ENCODE measurements at regions not wholly inside any gene's neighbourhood (a gene's known extent, or its start where the extent isn't known, plus 50 kb on each side); places are given as distances from the start of the nearest gene placed in this dataset.

DNA sequence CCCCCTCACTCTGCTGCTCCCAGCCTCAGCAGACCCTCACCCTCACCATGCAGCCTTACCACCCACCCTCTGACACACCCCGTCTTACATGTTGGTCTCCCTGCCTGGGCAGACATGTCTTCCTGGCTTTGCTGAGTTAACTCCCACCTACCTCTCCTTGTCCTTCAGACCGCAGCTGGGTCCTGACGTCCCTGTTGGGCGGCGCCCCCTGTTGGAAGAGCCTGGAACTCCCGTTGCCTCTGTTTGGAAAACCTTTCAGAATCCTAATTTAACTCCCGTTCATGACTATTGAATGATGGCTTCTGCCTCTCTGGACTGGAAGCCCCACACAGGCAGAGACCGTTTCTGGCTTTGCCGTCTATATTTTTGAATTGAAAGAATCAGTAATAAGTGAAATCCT is 245.1 kb downstream of the MYLK4 start:
- DNase-seq (ENCODE audit: extremely low read depth in 1 of 2, low read depth in 1 of 2), result no peak

DNA sequence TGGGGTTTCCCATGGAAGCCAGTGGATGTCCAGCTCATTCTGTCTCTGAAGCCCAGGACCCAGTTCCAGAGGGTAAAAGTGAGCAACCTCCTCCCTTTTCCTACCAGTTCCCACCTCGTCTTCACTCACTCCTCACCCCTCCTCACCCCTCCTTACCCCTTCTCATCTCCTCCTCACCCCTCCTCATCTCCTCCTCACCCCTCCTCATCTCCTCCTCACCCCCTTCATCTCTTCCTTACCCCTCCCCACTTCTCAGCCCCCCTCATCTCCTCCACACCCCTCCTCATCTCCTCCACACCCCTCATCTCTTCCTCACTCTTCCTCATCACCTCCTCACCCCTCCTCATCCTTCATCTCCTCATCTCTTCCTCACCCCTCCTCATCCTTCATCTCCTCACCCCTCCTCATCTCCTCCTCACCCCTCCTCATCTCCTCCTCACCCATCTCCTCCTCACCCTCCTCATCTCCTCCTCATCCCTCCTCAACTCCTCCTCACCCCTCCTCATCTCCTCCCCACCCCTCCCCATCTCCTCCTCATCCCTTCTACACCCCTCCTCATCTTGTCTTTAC is 246.1 kb downstream of the MYLK4 start:
- DNase-seq (ENCODE audit: extremely low read depth in 1 of 2, low read depth in 1 of 2), result no peak

GRCh38 chr6:2503816-2504494 is 246.8 kb downstream of the MYLK4 start:
- DNase-seq (ENCODE audit: extremely low read depth in 1 of 2, low read depth in 1 of 2), result no peak

DNA sequence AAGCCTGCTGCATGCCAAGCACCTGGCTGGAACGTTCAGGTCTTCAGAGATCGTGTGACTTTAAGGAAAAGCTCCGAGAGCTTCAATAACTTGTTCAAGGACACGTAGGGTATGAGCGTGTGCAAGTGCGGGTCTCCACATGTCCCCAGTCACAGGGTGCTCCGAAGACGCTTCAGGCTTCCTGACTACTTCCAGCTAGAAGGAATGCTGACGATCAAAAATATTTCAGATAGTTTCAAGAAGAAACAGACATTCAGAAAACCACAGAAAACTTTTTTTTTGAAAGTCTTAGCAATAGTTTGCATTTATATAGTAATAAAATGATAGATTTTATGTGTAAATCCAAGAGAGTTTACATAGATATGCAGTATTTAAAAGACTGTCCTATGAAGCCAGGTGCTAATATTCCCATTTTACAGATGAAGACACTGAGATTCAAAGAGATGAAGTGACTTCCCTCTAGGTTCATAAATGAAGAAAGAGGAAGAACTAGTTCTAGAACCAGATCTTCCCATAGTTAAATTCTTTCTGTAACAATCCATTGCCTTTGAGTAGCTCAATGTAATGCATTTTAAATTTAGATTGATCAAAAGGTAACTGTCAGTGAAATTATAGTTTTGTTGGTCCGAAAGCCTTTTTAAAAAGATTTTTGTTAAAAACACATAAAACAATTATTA is 247.6 kb downstream of the MYLK4 start:
- no peak for DNase-seq (ENCODE audit: extremely low read depth in 1 of 2, low read depth in 1 of 2)

- no peak for DNase-seq (ENCODE audit: extremely low read depth in 1 of 2, low read depth in 1 of 2)
These were observed 248.4 kb downstream of the MYLK4 start for GRCh38 chr6:2502096-2502997.

DNA sequence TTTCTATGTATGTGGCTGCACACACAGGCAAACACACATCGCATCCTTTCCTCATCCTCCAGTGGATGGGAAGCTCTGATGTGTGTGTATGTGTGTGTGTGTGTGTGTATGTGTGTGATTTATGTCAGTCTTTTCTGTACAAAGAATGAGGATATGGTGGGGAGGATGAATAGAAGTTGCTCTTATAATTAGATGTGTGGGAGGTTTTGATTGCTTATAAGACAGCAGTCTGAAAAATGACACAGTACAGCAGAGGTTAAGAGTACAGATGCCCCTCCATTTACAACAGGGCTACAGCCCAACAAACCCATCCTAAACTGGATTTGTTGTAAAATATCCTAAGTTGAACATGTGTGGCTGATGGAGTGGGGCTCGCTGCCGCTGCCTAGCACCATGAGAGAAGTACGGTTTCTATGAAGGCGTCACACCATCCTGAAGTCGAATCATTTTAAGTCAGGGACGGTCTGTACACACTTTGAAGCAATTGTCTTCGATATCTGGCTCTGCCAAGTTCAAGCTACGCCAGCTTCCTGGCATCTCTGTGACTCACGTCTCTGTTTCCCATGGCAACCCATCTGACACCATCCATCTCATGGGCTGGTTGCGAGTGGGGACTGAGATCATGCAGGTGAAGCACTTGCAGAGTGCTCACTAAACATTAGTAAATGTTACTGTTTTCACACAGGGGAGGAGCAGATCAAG is 252.6 kb downstream of the MYLK4 start:
- no peak for DNase-seq (ENCODE audit: extremely low read depth in 1 of 2, low read depth in 1 of 2)

DNA sequence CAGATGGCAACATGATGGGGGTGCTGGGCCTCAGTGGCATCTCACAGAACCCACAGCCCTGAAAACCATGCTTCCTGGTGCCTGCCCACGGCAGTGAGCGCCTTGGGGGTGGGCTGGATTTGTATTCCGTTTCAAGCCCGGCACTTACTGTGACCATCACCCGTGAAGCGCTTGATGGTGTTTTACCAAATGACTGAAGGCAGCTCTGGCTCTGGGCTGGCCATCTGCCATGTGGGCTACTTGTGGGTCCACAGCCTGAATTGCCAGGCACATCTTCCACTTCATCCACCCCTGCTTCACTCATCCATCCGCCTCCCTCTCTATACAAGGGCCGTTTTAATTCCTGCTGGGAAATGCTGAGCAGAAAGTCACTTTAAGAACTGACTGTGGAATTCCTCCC is 250.9 kb upstream of the GMDS start:
- DNase-seq (ENCODE audit: extremely low read depth in 1 of 2, low read depth in 1 of 2), result no peak

DNA sequence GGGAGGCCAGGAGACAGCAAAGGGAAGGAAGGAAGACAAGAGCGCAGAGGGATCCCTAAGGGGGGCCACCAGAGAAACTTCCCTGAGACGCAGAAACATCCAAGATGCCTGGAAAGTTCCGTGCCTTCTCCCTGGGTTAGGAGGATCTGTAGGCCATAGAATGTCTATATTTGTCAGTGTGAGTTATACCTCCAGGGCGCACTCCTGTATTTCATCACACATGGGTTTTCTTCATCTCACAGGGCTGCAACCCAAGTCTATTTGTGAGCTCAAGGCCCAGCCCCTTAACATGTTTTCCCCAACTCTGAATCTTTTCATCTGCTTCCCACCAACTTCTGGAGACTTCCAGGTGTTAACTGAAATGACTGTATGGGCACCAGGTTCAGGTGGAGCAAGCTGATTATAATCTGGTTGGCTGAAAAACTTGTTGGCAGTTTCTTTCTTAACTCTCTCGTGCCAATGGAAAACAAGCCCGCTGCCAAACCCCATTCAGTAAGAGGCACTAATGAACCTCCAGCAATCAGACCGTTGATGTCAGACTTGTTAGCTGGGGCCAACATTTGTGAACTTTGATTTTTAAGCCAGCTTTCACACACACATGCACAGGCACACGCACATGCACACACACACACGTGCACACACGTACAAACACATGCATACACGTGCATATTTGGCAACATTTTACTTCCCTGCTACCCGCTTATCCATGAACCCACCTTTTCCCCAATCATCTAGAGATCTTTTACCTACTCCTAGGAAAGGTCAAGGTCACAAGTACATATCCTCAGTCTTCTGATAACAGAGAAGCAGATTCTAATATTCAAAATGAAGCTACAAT is 247.5 kb upstream of the GMDS start:
- DNase-seq (ENCODE audit: extremely low read depth in 1 of 2, low read depth in 1 of 2), result no peak

GRCh38 chr6:2491137-2491536 is 245.7 kb upstream of the GMDS start:
- no peak for DNase-seq (ENCODE audit: extremely low read depth in 1 of 2, low read depth in 1 of 2)

GRCh38 chr6:2488578-2488977 is 243.2 kb upstream of the GMDS start:
- DNase-seq (ENCODE audit: extremely low read depth in 1 of 2, low read depth in 1 of 2), result no peak

GRCh38 chr6:2485116-2485515 is 239.7 kb upstream of the GMDS start:
- DNase-seq (ENCODE audit: extremely low read depth in 1 of 2, low read depth in 1 of 2), result no peak

GRCh38 chr6:2482773-2483172 is 237.4 kb upstream of the GMDS start:
- no peak for DNase-seq (ENCODE audit: extremely low read depth in 1 of 2, low read depth in 1 of 2)

GRCh38 chr6:2481307-2481706 is 235.9 kb upstream of the GMDS start:
- DNase-seq (ENCODE audit: extremely low read depth in 1 of 2, low read depth in 1 of 2), result no peak

DNA sequence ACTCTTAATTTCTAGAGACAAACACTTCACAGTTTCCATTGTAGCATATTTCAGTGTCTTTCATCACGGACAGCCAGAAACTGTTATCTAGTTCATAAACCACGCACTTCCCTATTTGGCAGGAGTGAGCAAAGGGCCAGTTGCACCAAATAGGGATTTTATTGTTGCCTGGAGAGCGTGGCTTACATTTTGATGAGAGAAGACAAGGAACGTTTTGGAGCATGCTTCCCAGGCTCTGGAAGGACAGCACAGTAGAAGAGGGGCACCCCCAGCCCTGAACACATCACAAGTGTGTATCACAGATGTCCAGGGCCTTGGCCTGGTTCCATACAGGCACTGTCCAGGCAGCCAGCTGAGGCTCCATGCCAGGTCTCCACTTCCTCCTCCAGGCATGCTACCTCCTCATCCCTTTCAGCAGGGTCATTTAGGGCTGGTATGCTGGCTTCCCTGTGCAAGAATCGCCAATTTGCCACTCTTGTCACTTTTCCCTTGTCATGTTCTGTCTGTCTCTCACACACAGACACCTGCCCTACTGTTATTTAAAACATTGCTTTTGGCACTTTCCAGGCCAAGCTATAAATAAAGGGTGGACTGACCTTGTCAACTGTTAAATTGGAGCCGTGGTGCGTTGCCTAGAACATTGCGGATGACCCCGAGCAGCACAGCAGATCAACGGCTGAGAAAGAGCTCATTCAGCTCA is 235.0 kb upstream of the GMDS start:
- no peak for DNase-seq (ENCODE audit: extremely low read depth in 1 of 2, low read depth in 1 of 2)

DNA sequence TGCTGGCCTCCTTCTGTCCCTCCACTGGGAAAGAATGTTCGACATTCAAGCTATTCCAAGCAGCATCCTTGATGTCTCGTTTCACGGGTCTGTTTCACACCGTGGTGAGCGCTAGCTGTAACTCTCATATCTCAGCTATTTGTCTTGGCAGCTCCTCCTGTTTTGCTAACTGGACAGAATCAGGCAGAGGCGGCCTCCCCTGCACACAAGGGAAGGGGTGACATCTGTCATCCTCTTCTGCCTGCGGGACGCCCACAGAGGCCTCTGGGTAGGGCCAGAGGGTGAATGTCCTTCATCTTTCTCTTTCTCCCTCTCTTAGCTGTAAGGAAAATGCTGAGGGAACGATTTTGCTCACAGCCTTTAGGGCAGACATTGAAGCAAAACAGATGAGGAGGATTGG is 232.8 kb upstream of the GMDS start:
- no peak for DNase-seq (ENCODE audit: extremely low read depth in 1 of 2, low read depth in 1 of 2)

DNA sequence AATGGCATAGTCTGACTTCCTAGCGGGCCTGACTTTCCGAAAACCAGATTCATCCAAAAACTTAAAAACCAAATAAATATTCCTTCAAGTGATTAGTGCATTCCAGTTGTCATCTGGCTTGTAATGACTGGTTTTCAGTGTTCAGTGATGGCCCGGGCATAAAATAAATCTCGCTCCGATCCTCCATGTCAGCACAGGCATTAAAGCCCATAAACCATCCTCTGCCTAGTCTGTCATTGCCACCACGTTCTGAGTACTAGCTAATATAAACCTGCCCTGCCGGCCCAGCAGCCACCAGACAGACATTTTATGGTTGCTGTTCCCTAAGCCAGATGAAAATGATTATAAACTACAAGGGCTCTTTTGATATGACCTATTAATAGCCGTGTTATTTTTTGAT is 232.3 kb upstream of the GMDS start:
- no peak for DNase-seq (ENCODE audit: extremely low read depth in 1 of 2, low read depth in 1 of 2)

DNA sequence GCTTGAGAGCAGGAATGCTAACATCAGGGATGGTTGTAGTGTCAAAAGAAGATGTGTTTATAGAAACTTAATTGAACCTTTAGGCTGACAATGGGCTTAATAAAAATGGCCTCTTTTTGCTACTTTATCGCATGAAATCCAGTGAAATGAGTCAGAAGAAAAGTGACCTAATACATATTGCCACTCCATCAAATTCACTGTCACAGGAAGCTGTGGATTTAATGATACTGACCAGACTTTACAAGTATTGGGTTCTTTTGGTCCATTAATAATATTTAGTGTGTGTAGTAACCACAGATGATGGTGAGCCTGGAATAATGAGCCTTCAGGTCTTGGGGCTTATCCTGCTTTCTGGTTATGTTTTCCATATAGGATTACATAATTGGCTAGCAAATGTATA is 231.8 kb upstream of the GMDS start:
- no peak for DNase-seq (ENCODE audit: extremely low read depth in 1 of 2, low read depth in 1 of 2)

- no peak for DNase-seq (ENCODE audit: extremely low read depth in 1 of 2, low read depth in 1 of 2)
These were observed 231.0 kb upstream of the GMDS start for GRCh38 chr6:2476376-2476775.

- DNase-seq (ENCODE audit: extremely low read depth in 1 of 2, low read depth in 1 of 2), result no peak
These were observed 226.1 kb upstream of the GMDS start for GRCh38 chr6:2471472-2471871.
